Suprapubic skin (tissue), 3 donors: ENCODE measurements at regions not wholly inside any gene's neighbourhood (a gene's known extent, or its start where the extent isn't known, plus 50 kb on each side); places are given as distances from the start of the nearest gene placed in this dataset.

Experiments
- CTCF ChIP-seq, 2 donors: fragments of 200-600 bp in 1 of 2; fragments of 450-650 bp in 1 of 2; sonication (generic) in 1 of 2; IDR thresholded peaks; one replicate each; pipeline ENCODE4 v1.5.1; 2016 to 2019; ENCODE audit warnings: antibody characterized with exemption in 2 of 2, mild to moderate bottlenecking in 1 of 2, moderate library complexity in 1 of 2
- EP300 ChIP-seq: sonication (generic); formaldehyde crosslinking; IDR thresholded peaks from one replicate; pipeline ENCODE4 v1.6.1; 2017; ENCODE audit warnings: antibody characterized with exemption
- POLR2A ChIP-seq, 2 donors: fragments of 450-650 bp; IDR thresholded peaks; one replicate each; pipeline ENCODE4 v1.6.1; 2017; ENCODE audit warnings: antibody characterized with exemption in 2 of 2, mild to moderate bottlenecking in 2 of 2, moderate library complexity in 2 of 2

- no peak for TF ChIP-seq CTCF (IDR thresholded peaks at IDR 0.05)
- TF ChIP-seq POLR2A (IDR thresholded peaks at IDR 0.05), result no peak
- no peak for TF ChIP-seq EP300
Measured at GRCh38 chr6:115601509-115601908, 459.2 kb downstream of the FRK start.
